K562 (cell line): ENCODE measurements at regions not wholly inside any gene's neighbourhood (a gene's known extent, or its start where the extent isn't known, plus 50 kb on each side); places are given as distances from the start of the nearest gene placed in this dataset.

ENCODE experiments used
- ATAC-seq: fragments of 200-7000 bp; cut with Tn5 transposase; 3 replicates; pipeline ENCODE4 v1.9.1; 2020; ENCODE audit warnings: moderate library complexity
- BruUV-seq: library from RNA; stranded (reverse); fragments of 400-500 nt; replicated peaks from 2 replicates; lab custom pipeline; 2021; lab: Mats Ljungman, UMichigan
- CTCF ChIA-PET: fragments of 300-600 bp; formaldehyde crosslinking; extraction: SDS; loops from one replicate; lab custom pipeline; 2021; ENCODE audit warnings: low intra/inter-chr PET ratio; lab: Yijun Ruan, JAX
- POLR2A ChIA-PET: fragments of 300-600, 350-650 bp; sonication (Branson Sonifier 250); formaldehyde crosslinking; extraction: SDS; loops from one replicate; lab custom pipeline; 2021; ENCODE audit warnings: antibody characterized with exemption, inconsistent platforms; lab: Yijun Ruan, JAX
- DNase-seq, 4 experiments: peaks; one replicate each; pipeline versions ENCODE4 v3.0.0 to v3.0.0-alpha.2; 2011 to 2018; ENCODE audit warnings: low spot score in 3 of 4, mixed read lengths in 3 of 4; ENCODE audit errors: extremely low read depth in 1 of 4
- FAIRE-seq: peaks from 2 replicates; lab custom pipeline; 2011; peaks lifted over from hg19 to GRCh38; lab: Jason Lieb, UNC
- H2AFZ ChIP-seq: 2 replicates; pipeline ENCODE4 v1.6.0; 2011; ENCODE audit warnings: low read depth, low read length, control low read depth, inconsistent platforms
- H3K27ac ChIP-seq: fragments of 200-600 bp; 3 replicates; pipeline ENCODE4 v1.8.0; 2011; ENCODE audit warnings: low read depth, mild to moderate bottlenecking, control low read depth, inconsistent platforms, low read length, moderate library complexity, mixed read lengths; ENCODE audit errors: extremely low read depth
- H3K27me3 ChIP-seq, 2 experiments: fragments of 300-600 bp in 1 of 2; 2 replicates in 1 of 2; 3 replicates in 1 of 2; pipeline versions ENCODE4 v1.6.0 to v1.8.0; 2011; ENCODE audit warnings: inconsistent platforms in 2 of 2, low read length in 2 of 2, mild to moderate bottlenecking in 1 of 2, mixed read lengths in 1 of 2, moderate library complexity in 1 of 2; ENCODE audit not compliant: control insufficient read depth in 2 of 2, insufficient read depth in 2 of 2
- H3K36me3 ChIP-seq: fragments of 300-600 bp; 3 replicates; pipeline ENCODE4 v1.8.0; 2011; ENCODE audit warnings: mild to moderate bottlenecking, low read length, inconsistent platforms; ENCODE audit not compliant: control insufficient read depth, insufficient read depth
- H3K4me1 ChIP-seq, 2 experiments: fragments of 200-600 bp in 1 of 2; replicated peaks in 1 of 2; 2 replicates in 1 of 2; 3 replicates in 1 of 2; pipeline versions ENCODE4 v1.5.1 to v1.8.0; 2011; ENCODE audit warnings: inconsistent platforms in 2 of 2, low read length in 2 of 2, mild to moderate bottlenecking in 1 of 2, mixed read lengths in 1 of 2, moderate library complexity in 1 of 2; ENCODE audit not compliant: control insufficient read depth in 2 of 2, insufficient read depth in 2 of 2
- H3K4me2 ChIP-seq: 2 replicates; pipeline ENCODE4 v1.6.1; 2011; ENCODE audit warnings: low read length, control low read depth, inconsistent platforms, mixed read lengths; ENCODE audit not compliant: insufficient read depth
- H3K4me3 ChIP-seq: fragments of 200-600 bp; sonication (generic), shearing (Covaris generic); 2 replicates; pipeline ENCODE4 v1.5.1; 2016; ENCODE audit warnings: control low read depth, inconsistent platforms
- H3K79me2 ChIP-seq: fragments of 200-600 bp; 3 replicates; pipeline ENCODE4 v1.8.0; 2011; ENCODE audit warnings: low read length, inconsistent platforms; ENCODE audit not compliant: control insufficient read depth, insufficient read depth
- H3K9ac ChIP-seq, 2 experiments: 2 replicates each; pipeline versions ENCODE4 v1.6.0 to v1.6.1; 2011; ENCODE audit warnings: low read depth in 2 of 2, low read length in 2 of 2, control low read depth in 1 of 2, inconsistent platforms in 1 of 2, mild to moderate bottlenecking in 1 of 2, mixed read lengths in 1 of 2; ENCODE audit not compliant: insufficient read depth in 1 of 2
- H3K9me1 ChIP-seq: one replicate; pipeline ENCODE4 v1.6.0; 2011; ENCODE audit warnings: inconsistent platforms, mild to moderate bottlenecking, low read length, moderate library complexity; ENCODE audit not compliant: control insufficient read depth, insufficient read depth
- H3K9me3 ChIP-seq: replicated peaks from 2 replicates; pipeline ENCODE4 v1.5.1; 2011; ENCODE audit warnings: low read depth, low read length, inconsistent platforms; ENCODE audit not compliant: control insufficient read depth, insufficient read depth
- H4K20me1 ChIP-seq: replicated peaks from 2 replicates; pipeline ENCODE4 v1.6.1; 2011; ENCODE audit warnings: low read length, inconsistent platforms, mixed read lengths; ENCODE audit not compliant: control insufficient read depth, insufficient read depth
- CEBPZ ChIP-seq: fragments of 150-350 bp; IDR thresholded peaks from 2 replicates; pipeline ENCODE4 v1.6.1; 2014; ENCODE audit warnings: low read depth, mild to moderate bottlenecking, low read length, borderline replicate concordance
- E2F6 ChIP-seq, 2 experiments: IDR thresholded peaks; 2 replicates each; pipeline ENCODE4 v1.6.1; 2011; ENCODE audit warnings: borderline replicate concordance in 1 of 2, control low read depth in 1 of 2, low read depth in 1 of 2, low read length in 1 of 2, mild to moderate bottlenecking in 1 of 2, mixed read lengths in 1 of 2, moderate library complexity in 1 of 2; ENCODE audit not compliant: insufficient read depth in 1 of 2, insufficient read length in 1 of 2, poor library complexity in 1 of 2, severe bottlenecking in 1 of 2; ENCODE audit errors: extremely low read depth in 1 of 2
- ELK3 ChIP-seq: fragments of 450-650 bp; formaldehyde crosslinking; IDR thresholded peaks from 2 replicates; pipeline ENCODE4 v1.4.0; 2020; ENCODE audit warnings: mild to moderate bottlenecking
- FOXJ2 ChIP-seq: fragments of 200-800 bp; sonication (Bioruptor generic); IDR thresholded peaks from 2 replicates; pipeline ENCODE4 v1.6.1; 2016; ENCODE audit warnings: missing genetic modification characterization, missing compliant biosample characterization
- MITF ChIP-seq: IDR thresholded peaks from 2 replicates; pipeline ENCODE4 v1.6.1; 2014; ENCODE audit warnings: antibody characterized with exemption
- MLLT1 ChIP-seq, 2 experiments: fragments of 450-650 bp; IDR thresholded peaks; 2 replicates each; pipeline ENCODE4 v1.6.1; 2016
- NCOA4 ChIP-seq: fragments of 450-650 bp; IDR thresholded peaks from 2 replicates; pipeline ENCODE4 v1.6.1; 2018; ENCODE audit warnings: mild to moderate bottlenecking; ENCODE audit not compliant: partially characterized antibody
- NCOA6 ChIP-seq: fragments of 450-650 bp; IDR thresholded peaks from 2 replicates; pipeline ENCODE4 v1.6.1; 2017; ENCODE audit warnings: mild to moderate bottlenecking
- PHF21A ChIP-seq: fragments of 450-650 bp; IDR thresholded peaks from 2 replicates; pipeline ENCODE4 v1.6.1; 2017; ENCODE audit warnings: low read depth, borderline replicate concordance
- SAP30 ChIP-seq: fragments of 200-600 bp; sonication (generic); IDR thresholded peaks from 2 replicates; pipeline ENCODE4 v1.6.1; 2012; ENCODE audit warnings: borderline replicate concordance, low read depth, mild to moderate bottlenecking, moderate library complexity, low read length, control low read depth, inconsistent platforms; ENCODE audit not compliant: insufficient read depth, poor library complexity, severe bottlenecking
- ZBTB8A ChIP-seq: fragments of 450-650 bp; IDR thresholded peaks from 2 replicates; pipeline ENCODE4 v1.6.1; 2018; ENCODE audit warnings: mild to moderate bottlenecking, moderate library complexity; ENCODE audit not compliant: partially characterized antibody
- ZC3H8 ChIP-seq: fragments of 450-650 bp; IDR thresholded peaks from 2 replicates; pipeline ENCODE4 v1.6.1; 2017
- ZKSCAN3 ChIP-seq: fragments of 250-450 bp; sonication (Bioruptor Pico); IDR thresholded peaks from 2 replicates; pipeline ENCODE4 v1.4.0; 2020
- ZNF224 ChIP-seq: sonication (generic); formaldehyde crosslinking; IDR thresholded peaks from 2 replicates; pipeline ENCODE4 v1.8.0; 2022; ENCODE audit warnings: mild to moderate bottlenecking, missing genetic modification reagents
- ZNF644 ChIP-seq: fragments of 200-800 bp; sonication (Bioruptor generic); IDR thresholded peaks from 2 replicates; pipeline ENCODE4 v1.6.1; 2016; ENCODE audit warnings: low read depth, missing genetic modification characterization, missing compliant biosample characterization
- WGBS: fragments of 100-300 bp; shearing (Covaris generic); methylation state at CpG from one replicate; pipeline ENCODE4 v1.1.6; 2016; ENCODE audit warnings: low coverage, mixed read lengths; ENCODE audit not compliant: insufficient coverage; ENCODE audit errors: missing lambda C conversion rate; 5-methylcytosine and 5-hydroxymethylcytosine counted together
- in situ Hi-C: fragments of 300-500 bp; cut with MboI; formaldehyde crosslinking; loops from 4 replicates; pipeline ENCODE4 v1.15.0; 2018; ENCODE audit warnings: inconsistent platforms, mixed read lengths
- intact Hi-C: fragments of 100-400 bp; cut with micrococcal nuclease; formaldehyde crosslinking; loops from 2 replicates; pipeline ENCODE4 v1.14.2; 2022

GRCh38 chr10:78876449-78876848 lies 192.3 kb upstream of the ZMIZ1 start:
- POLR2A ChIA-PET, result no interaction called here
- CTCF ChIA-PET, result interaction anchor here (0.7 kb wide), 1 partner anchor 76 kb away, joined by 3 read pairs; no protein-coding TSS in a partner anchor
- H3K4me2 ChIP-seq, result no peak overlapping the region
- peaks cover 2 to 10% of the 10 kb centered on the region in 2 experiments; a peak in 4 of 5 replicates for H3K27me3 ChIP-seq
- no peak overlapping the region for H2AFZ ChIP-seq
- in situ Hi-C loops (no loop called here), intact Hi-C loops (no loop called here)
- no peaks in the 10 kb centered on the region for H4K20me1 ChIP-seq
- FAIRE-seq, result no peak
- H3K9me1 ChIP-seq, result no peaks in the 10 kb centered on the region
- no peaks in the 10 kb centered on the region for H3K36me3 ChIP-seq
- no peak for DNase-seq
- WGBS, result 0% methylated on average over 4 of the region's 4 CpGs
- H3K27ac ChIP-seq, result no peak overlapping the region
- no peak for ATAC-seq
- H3K4me1 ChIP-seq, result no peaks in the 10 kb centered on the region
- BruUV-seq, result no TSS peak
- H3K4me3 ChIP-seq, result no peak overlapping the region
- TF ChIP-seq FOXJ2 (tag) (no peak), MITF (no peak), NCOA4 (no peak), ZC3H8 (no peak), ZBTB8A (no peak), ZNF224 (CRISPR knock-in tag) (no peak), ZNF644 (tag) (no peak), PHF21A (no peak), ELK3 (CRISPR knock-in tag) (no peak), SAP30 (no peak), E2F6 (IDR thresholded peaks at IDR 0.05; ENCODE audit: borderline replicate concordance in 1 of 2, extremely low read depth in 1 of 2, insufficient read depth in 1 of 2, insufficient read length in 1 of 2, low read depth in 1 of 2, low read length in 1 of 2, poor library complexity in 1 of 2, severe bottlenecking in 1 of 2) (no peak), CEBPZ (no peak), ZKSCAN3 (CRISPR knock-in tag) (no peak), MLLT1 (IDR thresholded peaks at IDR 0.05) (no peak), NCOA6 (no peak)
- no peak overlapping the region for H3K9ac ChIP-seq
- no peaks in the 10 kb centered on the region for H3K9me3 ChIP-seq
- H3K79me2 ChIP-seq, result no peaks in the 10 kb centered on the region
